Panc1 (cell line): ENCODE measurements at regions not wholly inside any gene's neighbourhood (a gene's known extent, or its start where the extent isn't known, plus 50 kb on each side); places are given as distances from the start of the nearest gene placed in this dataset.

Experiments
- POLR2AphosphoS5 ChIP-seq: IDR thresholded peaks from 2 replicates; pipeline ENCODE4 v1.6.1; 2012; ENCODE audit warnings: mild to moderate bottlenecking, low read depth, low read length, moderate library complexity
- REST ChIP-seq, 2 experiments: IDR thresholded peaks; 2 replicates each; pipeline ENCODE4 v1.6.1; 2011 to 2012; ENCODE audit warnings: low read depth in 2 of 2, control low read depth in 1 of 2, low read length in 1 of 2, mild to moderate bottlenecking in 1 of 2, moderate library complexity in 1 of 2; ENCODE audit not compliant: insufficient read depth in 1 of 2
- SIN3A ChIP-seq: IDR thresholded peaks from 2 replicates; pipeline ENCODE4 v1.6.1; 2012; ENCODE audit warnings: low read depth, mild to moderate bottlenecking, low read length, moderate library complexity, borderline replicate concordance; ENCODE audit not compliant: insufficient read depth
- TCF7L2 ChIP-seq: IDR thresholded peaks from 2 replicates; pipeline ENCODE4 v1.6.1; 2011; ENCODE audit warnings: mild to moderate bottlenecking, low read depth, low read length, inconsistent platforms
- TF ChIP-seq, protein P1 (sequence below): fragments of 450-650 bp; IDR thresholded peaks from 2 replicates; pipeline ENCODE4 v1.5.1; 2017; ENCODE audit warnings: mild to moderate bottlenecking

DNA sequence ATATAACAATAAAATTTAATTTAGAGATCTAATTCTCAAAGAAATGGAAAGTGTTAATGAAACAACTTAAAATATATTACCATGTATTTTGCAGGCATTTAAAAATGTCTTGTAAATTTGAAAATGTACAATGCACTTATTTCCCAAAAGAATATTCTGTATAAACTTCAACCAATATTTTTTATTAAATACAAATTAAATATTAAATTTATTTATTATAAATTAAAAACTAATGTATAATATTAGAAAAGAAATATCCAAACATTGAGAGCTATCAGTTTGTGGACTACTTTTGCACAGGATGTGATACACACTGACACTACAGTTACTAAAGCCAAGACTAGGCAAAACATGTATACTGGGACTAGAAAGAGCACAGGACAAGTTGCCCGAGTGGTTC is 707.0 kb upstream of the NRSN1 start:
- TF ChIP-seq, protein P1, sequence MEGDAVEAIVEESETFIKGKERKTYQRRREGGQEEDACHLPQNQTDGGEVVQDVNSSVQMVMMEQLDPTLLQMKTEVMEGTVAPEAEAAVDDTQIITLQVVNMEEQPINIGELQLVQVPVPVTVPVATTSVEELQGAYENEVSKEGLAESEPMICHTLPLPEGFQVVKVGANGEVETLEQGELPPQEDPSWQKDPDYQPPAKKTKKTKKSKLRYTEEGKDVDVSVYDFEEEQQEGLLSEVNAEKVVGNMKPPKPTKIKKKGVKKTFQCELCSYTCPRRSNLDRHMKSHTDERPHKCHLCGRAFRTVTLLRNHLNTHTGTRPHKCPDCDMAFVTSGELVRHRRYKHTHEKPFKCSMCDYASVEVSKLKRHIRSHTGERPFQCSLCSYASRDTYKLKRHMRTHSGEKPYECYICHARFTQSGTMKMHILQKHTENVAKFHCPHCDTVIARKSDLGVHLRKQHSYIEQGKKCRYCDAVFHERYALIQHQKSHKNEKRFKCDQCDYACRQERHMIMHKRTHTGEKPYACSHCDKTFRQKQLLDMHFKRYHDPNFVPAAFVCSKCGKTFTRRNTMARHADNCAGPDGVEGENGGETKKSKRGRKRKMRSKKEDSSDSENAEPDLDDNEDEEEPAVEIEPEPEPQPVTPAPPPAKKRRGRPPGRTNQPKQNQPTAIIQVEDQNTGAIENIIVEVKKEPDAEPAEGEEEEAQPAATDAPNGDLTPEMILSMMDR: no peak
- TF ChIP-seq SIN3A (no peak), TCF7L2 (no peak), POLR2AphosphoS5 (no peak), REST (IDR thresholded peaks at IDR 0.05; ENCODE audit: insufficient read depth in 1 of 2, low read depth in 2 of 2, low read length in 1 of 2) (no peak)
